HL-60 (cell line): ENCODE measurements at regions not wholly inside any gene's neighbourhood (a gene's known extent, or its start where the extent isn't known, plus 50 kb on each side); places are given as distances from the start of the nearest gene placed in this dataset.

Experiments used
- GABPA ChIP-seq: IDR thresholded peaks from 2 replicates; pipeline ENCODE4 v1.6.1; 2012; ENCODE audit warnings: low read depth
- POLR2AphosphoS5 ChIP-seq: IDR thresholded peaks from 2 replicates; pipeline ENCODE4 v1.6.1; 2012; ENCODE audit warnings: low read depth
- SPI1 ChIP-seq: IDR thresholded peaks from 2 replicates; pipeline ENCODE4 v1.6.1; 2012; ENCODE audit warnings: low read depth, mild to moderate bottlenecking, borderline replicate concordance
- TF ChIP-seq, protein P1 (sequence below): IDR thresholded peaks from one replicate; pipeline ENCODE4 v1.5.1; 2011; ENCODE audit warnings: low read length, control low read depth, inconsistent platforms; ENCODE audit not compliant: insufficient read depth
- TF ChIP-seq, protein P2 (sequence below): IDR thresholded peaks from 2 replicates; pipeline ENCODE4 v1.6.1; 2012; ENCODE audit warnings: low read depth; ENCODE audit not compliant: insufficient replicate concordance

DNA sequence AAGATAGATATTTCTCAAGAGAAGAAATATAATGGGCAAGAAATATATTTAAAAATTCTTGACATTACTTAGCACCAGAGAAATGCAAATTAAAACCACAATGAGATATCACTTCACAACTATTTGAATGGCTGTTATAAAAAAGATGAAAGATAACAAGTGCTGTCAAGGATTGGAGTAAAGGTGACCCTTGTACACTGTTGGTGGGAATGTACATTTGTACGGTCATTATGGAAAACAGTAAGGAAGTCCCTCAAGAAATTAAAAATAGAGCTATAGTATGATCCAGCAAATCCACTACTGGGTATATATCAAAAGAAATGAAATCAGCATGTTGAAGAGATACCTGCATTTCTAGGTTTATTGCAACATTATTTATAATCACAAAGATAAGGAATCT lies 326.4 kb downstream of the GBE1 start:
- TF ChIP-seq POLR2AphosphoS5, result no peak
- TF ChIP-seq, protein P1, sequence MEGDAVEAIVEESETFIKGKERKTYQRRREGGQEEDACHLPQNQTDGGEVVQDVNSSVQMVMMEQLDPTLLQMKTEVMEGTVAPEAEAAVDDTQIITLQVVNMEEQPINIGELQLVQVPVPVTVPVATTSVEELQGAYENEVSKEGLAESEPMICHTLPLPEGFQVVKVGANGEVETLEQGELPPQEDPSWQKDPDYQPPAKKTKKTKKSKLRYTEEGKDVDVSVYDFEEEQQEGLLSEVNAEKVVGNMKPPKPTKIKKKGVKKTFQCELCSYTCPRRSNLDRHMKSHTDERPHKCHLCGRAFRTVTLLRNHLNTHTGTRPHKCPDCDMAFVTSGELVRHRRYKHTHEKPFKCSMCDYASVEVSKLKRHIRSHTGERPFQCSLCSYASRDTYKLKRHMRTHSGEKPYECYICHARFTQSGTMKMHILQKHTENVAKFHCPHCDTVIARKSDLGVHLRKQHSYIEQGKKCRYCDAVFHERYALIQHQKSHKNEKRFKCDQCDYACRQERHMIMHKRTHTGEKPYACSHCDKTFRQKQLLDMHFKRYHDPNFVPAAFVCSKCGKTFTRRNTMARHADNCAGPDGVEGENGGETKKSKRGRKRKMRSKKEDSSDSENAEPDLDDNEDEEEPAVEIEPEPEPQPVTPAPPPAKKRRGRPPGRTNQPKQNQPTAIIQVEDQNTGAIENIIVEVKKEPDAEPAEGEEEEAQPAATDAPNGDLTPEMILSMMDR, result no peak
- TF ChIP-seq, protein P2, sequence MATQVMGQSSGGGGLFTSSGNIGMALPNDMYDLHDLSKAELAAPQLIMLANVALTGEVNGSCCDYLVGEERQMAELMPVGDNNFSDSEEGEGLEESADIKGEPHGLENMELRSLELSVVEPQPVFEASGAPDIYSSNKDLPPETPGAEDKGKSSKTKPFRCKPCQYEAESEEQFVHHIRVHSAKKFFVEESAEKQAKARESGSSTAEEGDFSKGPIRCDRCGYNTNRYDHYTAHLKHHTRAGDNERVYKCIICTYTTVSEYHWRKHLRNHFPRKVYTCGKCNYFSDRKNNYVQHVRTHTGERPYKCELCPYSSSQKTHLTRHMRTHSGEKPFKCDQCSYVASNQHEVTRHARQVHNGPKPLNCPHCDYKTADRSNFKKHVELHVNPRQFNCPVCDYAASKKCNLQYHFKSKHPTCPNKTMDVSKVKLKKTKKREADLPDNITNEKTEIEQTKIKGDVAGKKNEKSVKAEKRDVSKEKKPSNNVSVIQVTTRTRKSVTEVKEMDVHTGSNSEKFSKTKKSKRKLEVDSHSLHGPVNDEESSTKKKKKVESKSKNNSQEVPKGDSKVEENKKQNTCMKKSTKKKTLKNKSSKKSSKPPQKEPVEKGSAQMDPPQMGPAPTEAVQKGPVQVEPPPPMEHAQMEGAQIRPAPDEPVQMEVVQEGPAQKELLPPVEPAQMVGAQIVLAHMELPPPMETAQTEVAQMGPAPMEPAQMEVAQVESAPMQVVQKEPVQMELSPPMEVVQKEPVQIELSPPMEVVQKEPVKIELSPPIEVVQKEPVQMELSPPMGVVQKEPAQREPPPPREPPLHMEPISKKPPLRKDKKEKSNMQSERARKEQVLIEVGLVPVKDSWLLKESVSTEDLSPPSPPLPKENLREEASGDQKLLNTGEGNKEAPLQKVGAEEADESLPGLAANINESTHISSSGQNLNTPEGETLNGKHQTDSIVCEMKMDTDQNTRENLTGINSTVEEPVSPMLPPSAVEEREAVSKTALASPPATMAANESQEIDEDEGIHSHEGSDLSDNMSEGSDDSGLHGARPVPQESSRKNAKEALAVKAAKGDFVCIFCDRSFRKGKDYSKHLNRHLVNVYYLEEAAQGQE, result no peak
- no peak for TF ChIP-seq GABPA
- no peak for TF ChIP-seq SPI1
